PC-3 (cell line): ENCODE measurements at regions not wholly inside any gene's neighbourhood (a gene's known extent, or its start where the extent isn't known, plus 50 kb on each side); places are given as distances from the start of the nearest gene placed in this dataset.

Experiments
- ATAC-seq: fragments of 200-7000 bp; cut with Tn5 transposase; 2 replicates; pipeline ENCODE4 v1.9.1; 2020; ENCODE audit warnings: mild to moderate bottlenecking, moderate library complexity
- BruUV-seq: library from RNA; stranded (reverse); fragments of 400-500 nt; replicated peaks from 2 replicates; lab custom pipeline; 2021; lab: Mats Ljungman, UMichigan
- CTCF ChIA-PET: fragments of 300-600 bp; sonication (Branson Sonifier 250); formaldehyde crosslinking; loops from one replicate; lab custom pipeline; 2022; ENCODE audit warnings: antibody characterized with exemption; lab: Charles Lee
- POLR2A ChIA-PET: fragments of 300-600 bp; sonication (Branson Sonifier 250); formaldehyde crosslinking; loops from one replicate; lab custom pipeline; 2022; ENCODE audit warnings: antibody characterized with exemption; ENCODE audit not compliant: unreplicated experiment; lab: Charles Lee
- DNase-seq: peaks from one replicate; pipeline ENCODE4 v3.0.0-alpha.2; 2015
- H2AFZ ChIP-seq: fragments of 300-600 bp; sonication (generic); 2 replicates; pipeline ENCODE4 v1.6.0; 2016; ENCODE audit warnings: antibody characterized with exemption, low read length
- H3F3A ChIP-seq: fragments of 300-600 bp; sonication (generic); one replicate; pipeline ENCODE4 v1.6.0; 2017; ENCODE audit warnings: antibody characterized with exemption, low read length, control low read depth, mild to moderate bottlenecking; ENCODE audit not compliant: unreplicated experiment
- H3K27ac ChIP-seq: fragments of 300-600 bp; sonication (generic); 2 replicates; pipeline ENCODE4 v1.5.1; 2016; ENCODE audit warnings: mild to moderate bottlenecking, low read length
- H3K27me3 ChIP-seq: fragments of 300-600 bp; sonication (generic); 2 replicates; pipeline ENCODE4 v1.6.1; 2016; ENCODE audit warnings: low read length, mixed read lengths
- H3K36me3 ChIP-seq: fragments of 300-600 bp; sonication (generic); 2 replicates; pipeline ENCODE4 v1.6.1; 2016; ENCODE audit warnings: low read depth, mixed run types, low read length, mixed read lengths
- H3K4me1 ChIP-seq: fragments of 300-600 bp; sonication (generic); 2 replicates; pipeline ENCODE4 v1.5.1; 2016; ENCODE audit warnings: low read length; ENCODE audit not compliant: insufficient read depth
- H3K4me2 ChIP-seq: fragments of 300-600 bp; sonication (generic); 2 replicates; pipeline ENCODE4 v1.6.0; 2016; ENCODE audit warnings: low read length
- H3K4me3 ChIP-seq: fragments of 300-600 bp; sonication (generic); 2 replicates; pipeline ENCODE4 v1.5.1; 2016; ENCODE audit warnings: mild to moderate bottlenecking, low read length, mixed read lengths
- H3K79me2 ChIP-seq: fragments of 300-600 bp; sonication (generic); 2 replicates; pipeline ENCODE4 v1.6.1; 2017; ENCODE audit warnings: low read length, mixed read lengths
- H3K9ac ChIP-seq: fragments of 300-600 bp; sonication (generic); 2 replicates; pipeline ENCODE4 v1.6.0; 2016; ENCODE audit warnings: mild to moderate bottlenecking, low read length
- H3K9me2 ChIP-seq: fragments of 300-600 bp; sonication (generic); replicated peaks from 2 replicates; pipeline ENCODE4 v1.6.1; 2016; ENCODE audit warnings: mixed run types, low read length, mixed read lengths
- H3K9me3 ChIP-seq: fragments of 300-600 bp; sonication (generic); 2 replicates; pipeline ENCODE4 v1.6.1; 2016; ENCODE audit warnings: low read length, mixed read lengths
- H4K20me1 ChIP-seq: fragments of 300-600 bp; sonication (generic); 2 replicates; pipeline ENCODE4 v1.6.1; 2016; ENCODE audit warnings: low read length, mixed read lengths
- EZH2 ChIP-seq: fragments of 300-600 bp; sonication (generic); IDR thresholded peaks from one replicate; pipeline ENCODE4 v1.6.1; 2017; ENCODE audit warnings: antibody characterized with exemption, mild to moderate bottlenecking, low read length; ENCODE audit not compliant: unreplicated experiment
- EZH2phosphoT487 ChIP-seq: fragments of 300-600 bp; sonication (generic); IDR thresholded peaks from 2 replicates; pipeline ENCODE4 v1.6.1; 2018; ENCODE audit warnings: mild to moderate bottlenecking, antibody characterized with exemption, low read length, borderline replicate concordance
- intact Hi-C: fragments of 100-400 bp; cut with micrococcal nuclease; formaldehyde crosslinking; loops from 2 replicates; pipeline ENCODE4 v1.9.0; 2023
- TF ChIP-seq, protein P1 (sequence below): fragments of 300-600 bp; sonication (generic); conservative IDR thresholded peaks from 2 replicates; pipeline ENCODE4 v1.5.1; 2017; ENCODE audit warnings: antibody characterized with exemption, low read depth, mild to moderate bottlenecking, low read length

DNA sequence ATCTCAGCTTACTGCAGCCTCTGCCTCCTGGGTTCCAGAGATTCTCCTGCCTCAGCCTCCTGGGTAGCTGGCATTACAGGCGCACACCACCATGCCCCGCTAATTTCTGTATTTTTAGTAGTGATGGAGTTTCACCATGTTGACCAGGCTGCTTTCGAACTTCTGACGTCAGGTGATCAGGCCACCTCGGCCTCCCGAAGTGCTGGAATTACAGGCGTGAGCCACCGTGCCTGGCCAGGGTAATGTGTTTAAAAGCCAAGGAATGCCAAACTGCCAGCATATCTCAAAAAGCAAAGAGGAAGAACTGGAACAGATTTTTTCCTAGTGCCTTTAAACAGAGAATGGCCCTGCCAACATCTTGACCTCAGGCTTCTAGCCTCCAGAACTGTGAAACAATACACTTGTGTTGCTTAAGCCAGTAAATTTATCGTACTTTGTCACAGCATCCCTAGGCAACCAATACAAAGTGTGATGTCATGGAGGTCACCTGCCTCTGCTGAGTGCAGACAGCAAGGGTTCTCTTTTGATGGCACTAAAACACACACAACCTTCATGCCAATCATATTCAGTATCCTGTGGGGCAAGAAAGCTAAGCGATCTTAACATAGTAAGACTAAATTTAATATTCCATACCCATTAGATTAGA, 858.3 kb upstream of the TMPRSS15 start:
- intact Hi-C loops = no loop called here
- Histone ChIP-seq H3K9me2 (no peaks in the 10 kb centered on the region), H3K27ac (no peak overlapping the region), H3K9me3 (no peaks in the 10 kb centered on the region; the same call in 1 of the 2 replicates), H2AFZ (no peak overlapping the region), H3K4me2 (no peak overlapping the region), H3K9ac (no peak overlapping the region), H3K4me1 (no peaks in the 10 kb centered on the region), H3K79me2 (no peaks in the 10 kb centered on the region), H3F3A (no peaks in the 10 kb centered on the region), H3K27me3 (no peaks in the 10 kb centered on the region), H4K20me1 (no peaks in the 10 kb centered on the region), H3K4me3 (no peak overlapping the region), H3K36me3 (no peaks in the 10 kb centered on the region)
- CTCF ChIA-PET = interaction anchor here (0.7 kb wide), 1 partner anchor 308 kb away, joined by 12 read pairs; no protein-coding TSS in a partner anchor
- BruUV-seq = no TSS peak
- ATAC-seq (no peak), DNase-seq (no peak)
- no peak for TF ChIP-seq EZH2phosphoT487
- TF ChIP-seq, protein P1, sequence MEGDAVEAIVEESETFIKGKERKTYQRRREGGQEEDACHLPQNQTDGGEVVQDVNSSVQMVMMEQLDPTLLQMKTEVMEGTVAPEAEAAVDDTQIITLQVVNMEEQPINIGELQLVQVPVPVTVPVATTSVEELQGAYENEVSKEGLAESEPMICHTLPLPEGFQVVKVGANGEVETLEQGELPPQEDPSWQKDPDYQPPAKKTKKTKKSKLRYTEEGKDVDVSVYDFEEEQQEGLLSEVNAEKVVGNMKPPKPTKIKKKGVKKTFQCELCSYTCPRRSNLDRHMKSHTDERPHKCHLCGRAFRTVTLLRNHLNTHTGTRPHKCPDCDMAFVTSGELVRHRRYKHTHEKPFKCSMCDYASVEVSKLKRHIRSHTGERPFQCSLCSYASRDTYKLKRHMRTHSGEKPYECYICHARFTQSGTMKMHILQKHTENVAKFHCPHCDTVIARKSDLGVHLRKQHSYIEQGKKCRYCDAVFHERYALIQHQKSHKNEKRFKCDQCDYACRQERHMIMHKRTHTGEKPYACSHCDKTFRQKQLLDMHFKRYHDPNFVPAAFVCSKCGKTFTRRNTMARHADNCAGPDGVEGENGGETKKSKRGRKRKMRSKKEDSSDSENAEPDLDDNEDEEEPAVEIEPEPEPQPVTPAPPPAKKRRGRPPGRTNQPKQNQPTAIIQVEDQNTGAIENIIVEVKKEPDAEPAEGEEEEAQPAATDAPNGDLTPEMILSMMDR = no peak
- TF ChIP-seq EZH2 = no peak
- POLR2A ChIA-PET = no interaction called here

DNA sequence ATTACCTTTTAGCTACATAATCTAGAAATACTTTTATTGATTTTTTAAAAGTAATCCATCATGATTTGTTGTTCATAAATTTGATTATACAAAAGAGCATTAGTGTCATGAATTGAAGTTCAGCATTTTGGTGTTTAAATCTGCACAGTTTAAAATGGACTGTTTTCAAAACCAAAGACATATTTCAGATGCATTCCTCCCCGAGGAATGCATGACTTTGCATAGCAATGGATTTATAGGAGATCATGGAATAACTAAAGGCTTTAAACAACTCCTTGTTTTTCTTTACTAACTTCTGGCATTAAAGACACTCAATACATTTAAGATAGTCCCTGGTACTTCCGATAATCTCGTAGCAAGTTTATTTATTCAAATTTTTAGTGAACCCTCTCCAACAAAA, 863.1 kb upstream of the TMPRSS15 start:
- TF ChIP-seq, protein P1 = no peak
- no peak for TF ChIP-seq EZH2
- no peak for TF ChIP-seq EZH2phosphoT487
- BruUV-seq = no TSS peak
- no peaks in the 10 kb centered on the region for H4K20me1 ChIP-seq
- no peaks in the 10 kb centered on the region for H3K4me1 ChIP-seq
- no peak overlapping the region for H3K4me3 ChIP-seq
- no peaks in the 10 kb centered on the region; the same call in 1 of the 2 replicates for H3K9me3 ChIP-seq
- intact Hi-C loops = no loop called here
- no peak overlapping the region for H2AFZ ChIP-seq
- ATAC-seq (no peak), DNase-seq (no peak)
- H3K27ac ChIP-seq = no peak overlapping the region
- no peaks in the 10 kb centered on the region for H3K27me3 ChIP-seq
- no peak overlapping the region for H3K4me2 ChIP-seq
- no peak overlapping the region for H3K9ac ChIP-seq
- H3F3A ChIP-seq = no peaks in the 10 kb centered on the region
- POLR2A ChIA-PET = no interaction called here
- H3K79me2 ChIP-seq = no peaks in the 10 kb centered on the region
- CTCF ChIA-PET = no interaction called here
- no peaks in the 10 kb centered on the region for H3K36me3 ChIP-seq
- no peaks in the 10 kb centered on the region for H3K9me2 ChIP-seq

DNA sequence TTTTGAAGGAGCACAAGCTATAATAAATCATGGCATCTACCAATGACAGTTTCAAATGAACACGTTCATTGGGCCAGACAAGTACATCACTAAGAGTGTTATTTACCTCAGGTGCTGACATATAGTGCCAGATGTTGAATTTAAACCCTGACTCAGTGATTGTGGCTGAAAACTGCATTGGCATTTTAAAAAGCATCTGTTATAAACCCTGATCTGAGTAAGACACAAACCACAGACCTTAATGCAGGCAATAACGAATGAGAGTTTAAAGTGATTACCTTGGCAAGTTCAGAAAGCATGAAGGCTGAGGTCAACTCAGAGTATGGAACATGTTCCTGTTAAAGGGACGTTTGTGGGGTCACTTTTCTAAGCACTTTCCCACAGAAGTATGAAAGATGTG, 865.1 kb upstream of the TMPRSS15 start:
- TF ChIP-seq, protein P1 = no peak
- TF ChIP-seq EZH2phosphoT487 (no peak), EZH2 (no peak)
- intact Hi-C loops = no loop called here
- DNase-seq (no peak), ATAC-seq (no peak)
- H3K9ac ChIP-seq = no peak overlapping the region
- no peak overlapping the region for H3K27ac ChIP-seq
- BruUV-seq = no TSS peak
- H3K27me3 ChIP-seq = no peaks in the 10 kb centered on the region
- H3F3A ChIP-seq = no peaks in the 10 kb centered on the region
- H2AFZ ChIP-seq = no peak overlapping the region
- no peaks in the 10 kb centered on the region for H3K79me2 ChIP-seq
- ChIA-PET POLR2A (no interaction called here), CTCF (no interaction called here)
- H3K4me3 ChIP-seq = no peak overlapping the region
- no peaks in the 10 kb centered on the region for H4K20me1 ChIP-seq
- no peaks in the 10 kb centered on the region for H3K4me1 ChIP-seq
- no peaks in the 10 kb centered on the region for H3K9me2 ChIP-seq
- no peak overlapping the region for H3K4me2 ChIP-seq
- no peaks in the 10 kb centered on the region for H3K36me3 ChIP-seq
- H3K9me3 ChIP-seq = no peaks in the 10 kb centered on the region
